ENCODE measurements at regions not wholly inside any gene's neighbourhood (a gene's known extent, or its start where the extent isn't known, plus 50 kb on each side); places are given as distances from the start of the nearest gene placed in this dataset.

DNA sequence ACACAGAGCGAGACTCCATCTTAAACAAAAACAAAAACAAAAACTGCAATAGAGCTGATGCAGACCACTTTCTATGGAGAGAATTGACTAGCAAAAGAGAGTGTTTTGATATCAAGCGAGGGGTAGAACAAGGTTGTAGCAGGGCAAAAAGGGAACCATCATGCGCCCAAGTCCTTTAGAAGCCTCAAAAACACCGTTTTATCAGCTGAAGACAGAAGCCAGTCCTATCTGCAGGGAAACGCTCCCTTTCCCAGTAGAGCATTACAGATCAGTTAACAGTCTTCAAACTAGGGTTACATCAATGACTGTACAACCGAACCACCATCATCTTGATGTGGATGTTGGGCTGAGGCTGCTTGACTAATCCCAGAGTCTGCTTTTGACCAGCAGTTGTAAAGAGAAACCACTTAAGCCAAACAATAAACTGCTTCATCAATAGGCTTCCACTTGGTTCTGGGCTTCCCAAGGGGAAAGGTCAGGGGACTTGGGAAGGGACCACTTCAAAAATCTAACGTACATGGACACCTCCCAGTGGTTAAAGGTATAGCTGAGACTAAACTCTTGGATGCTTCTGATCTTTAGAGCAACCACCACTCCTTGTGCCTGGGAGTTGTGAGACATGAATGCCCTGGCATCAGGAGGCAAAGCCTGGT lies 59.6 kb upstream of the SPDEF start:
- TF ChIP-seq, protein P1, sequence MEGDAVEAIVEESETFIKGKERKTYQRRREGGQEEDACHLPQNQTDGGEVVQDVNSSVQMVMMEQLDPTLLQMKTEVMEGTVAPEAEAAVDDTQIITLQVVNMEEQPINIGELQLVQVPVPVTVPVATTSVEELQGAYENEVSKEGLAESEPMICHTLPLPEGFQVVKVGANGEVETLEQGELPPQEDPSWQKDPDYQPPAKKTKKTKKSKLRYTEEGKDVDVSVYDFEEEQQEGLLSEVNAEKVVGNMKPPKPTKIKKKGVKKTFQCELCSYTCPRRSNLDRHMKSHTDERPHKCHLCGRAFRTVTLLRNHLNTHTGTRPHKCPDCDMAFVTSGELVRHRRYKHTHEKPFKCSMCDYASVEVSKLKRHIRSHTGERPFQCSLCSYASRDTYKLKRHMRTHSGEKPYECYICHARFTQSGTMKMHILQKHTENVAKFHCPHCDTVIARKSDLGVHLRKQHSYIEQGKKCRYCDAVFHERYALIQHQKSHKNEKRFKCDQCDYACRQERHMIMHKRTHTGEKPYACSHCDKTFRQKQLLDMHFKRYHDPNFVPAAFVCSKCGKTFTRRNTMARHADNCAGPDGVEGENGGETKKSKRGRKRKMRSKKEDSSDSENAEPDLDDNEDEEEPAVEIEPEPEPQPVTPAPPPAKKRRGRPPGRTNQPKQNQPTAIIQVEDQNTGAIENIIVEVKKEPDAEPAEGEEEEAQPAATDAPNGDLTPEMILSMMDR (conservative IDR thresholded peaks at IDR 0.05; ENCODE audit: low read depth, low read length) = no peak
- TF ChIP-seq EZH2phosphoT487 (IDR thresholded peaks at IDR 0.05; ENCODE audit: borderline replicate concordance, low read length) (no peak), EZH2 (IDR thresholded peaks at IDR 0.05; ENCODE audit: low read length, unreplicated experiment) (no peak)
